GM19025 (cell line): ENCODE measurements at regions not wholly inside any gene's neighbourhood (a gene's known extent, or its start where the extent isn't known, plus 50 kb on each side); places are given as distances from the start of the nearest gene placed in this dataset.

Experiments
- ATAC-seq: cut with Tn5 transposase; IDR thresholded peaks from one replicate; pipeline ENCODE4 v1.9.1; 2021; ENCODE audit warnings: mild to moderate bottlenecking, low read depth, moderate library complexity; ENCODE audit not compliant: unreplicated experiment

DNA sequence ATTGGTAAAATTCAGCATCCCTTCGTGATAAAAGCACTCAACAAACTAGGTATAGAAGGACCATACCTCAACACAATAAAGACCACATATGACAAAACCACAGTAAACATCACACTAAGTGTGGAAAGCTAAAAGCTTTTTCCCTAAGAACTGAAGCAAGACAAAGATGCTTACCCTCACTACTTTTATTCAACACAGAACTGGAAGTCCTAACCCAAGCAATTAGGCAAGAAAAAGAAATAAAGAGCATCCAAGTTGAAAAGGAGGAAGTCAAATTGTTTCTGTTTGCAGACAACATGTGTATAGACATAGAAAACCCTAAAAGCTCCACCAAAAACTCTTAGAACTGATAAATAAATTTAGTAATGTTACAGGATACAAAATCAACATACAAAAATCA is 271.7 kb downstream of the RBM43 start:
- no peak for ATAC-seq

DNA sequence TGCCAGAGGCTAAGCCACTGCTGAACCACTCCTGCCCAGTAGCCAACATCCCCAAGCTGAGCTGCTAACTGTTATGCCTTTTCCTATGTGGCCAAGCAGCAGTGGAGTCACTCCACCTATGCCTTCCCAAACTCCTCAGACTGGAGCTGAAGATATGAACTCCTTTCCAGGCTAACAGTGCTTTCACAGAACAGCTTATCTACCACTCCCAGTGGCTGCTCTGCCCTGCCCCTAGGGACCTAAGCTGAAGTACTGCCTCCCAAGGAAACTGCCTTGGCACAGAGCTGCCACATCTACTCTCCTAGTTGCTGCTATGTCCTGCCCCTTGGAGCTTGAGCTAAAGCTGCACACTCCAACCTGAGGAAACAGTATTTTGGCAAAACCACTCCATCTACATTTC is 275.9 kb downstream of the RBM43 start:
- ATAC-seq: no peak

DNA sequence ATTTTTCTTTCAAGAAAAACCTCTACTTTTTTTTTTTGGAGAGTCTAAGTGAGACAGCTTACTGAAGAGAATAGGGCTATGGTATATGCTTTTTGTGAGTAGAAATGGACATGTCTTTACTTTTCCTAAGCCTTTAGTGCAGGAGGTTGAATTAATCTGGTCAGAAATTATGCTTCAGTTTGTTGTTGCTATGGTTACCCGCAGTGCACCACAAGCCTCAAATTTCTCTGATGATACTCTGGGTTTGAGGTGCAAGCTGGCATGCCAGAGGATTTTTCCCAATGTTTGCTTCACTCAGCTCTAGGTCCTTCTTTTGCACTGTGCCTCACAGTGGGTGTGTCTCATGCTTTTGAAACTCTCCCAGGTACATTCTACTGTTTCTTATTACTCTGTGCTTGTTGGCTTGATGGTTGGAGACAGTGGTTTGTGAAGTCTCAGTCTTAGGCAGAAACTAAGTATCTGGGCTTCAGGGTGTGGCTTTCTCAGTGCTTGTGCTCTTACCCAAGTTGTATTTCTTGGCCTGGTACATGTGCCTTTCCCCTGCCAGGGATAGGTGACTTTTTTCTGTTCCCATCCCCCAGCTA is 278.3 kb downstream of the RBM43 start:
- ATAC-seq: no peak

DNA sequence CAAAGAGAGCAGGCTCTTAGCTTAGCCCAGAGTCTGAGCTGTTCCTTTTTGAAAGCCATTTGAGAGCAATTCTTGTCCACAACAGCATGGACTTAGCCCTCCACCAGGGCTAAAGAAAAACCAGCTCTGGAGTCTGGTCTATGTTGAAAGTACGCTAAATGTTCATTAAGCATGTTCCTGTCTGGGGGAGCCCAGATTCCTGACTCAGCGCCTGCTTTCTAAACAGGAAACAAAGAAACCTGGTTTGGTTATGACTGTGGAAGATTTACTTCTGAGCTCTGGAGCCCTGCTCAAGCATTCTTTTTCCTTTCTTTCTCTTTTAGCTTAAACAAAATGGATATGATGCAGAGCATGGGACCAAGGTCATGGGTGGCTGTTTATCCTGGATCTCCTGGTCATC is 279.8 kb downstream of the RBM43 start:
- ATAC-seq: no peak

DNA sequence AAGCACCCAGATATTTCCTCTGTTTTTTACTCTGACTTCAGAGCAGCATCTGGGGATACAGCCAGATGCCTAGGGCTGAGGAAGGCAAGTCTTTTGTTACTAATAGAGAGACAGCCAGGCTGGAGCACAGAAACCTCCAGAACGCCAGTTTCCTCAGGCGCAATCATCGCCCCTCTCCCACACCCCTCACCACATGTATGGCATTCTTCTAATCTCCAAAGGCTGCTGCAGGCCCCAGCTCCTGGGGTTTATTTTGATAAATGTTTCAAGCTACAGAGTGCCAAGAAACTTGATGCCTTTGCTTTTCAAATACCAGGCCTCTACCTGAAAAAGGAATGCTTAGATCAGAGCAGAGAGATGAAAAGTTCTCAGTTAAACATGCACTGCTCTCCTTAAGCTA is 283.6 kb downstream of the RBM43 start:
- ATAC-seq: no peak

DNA sequence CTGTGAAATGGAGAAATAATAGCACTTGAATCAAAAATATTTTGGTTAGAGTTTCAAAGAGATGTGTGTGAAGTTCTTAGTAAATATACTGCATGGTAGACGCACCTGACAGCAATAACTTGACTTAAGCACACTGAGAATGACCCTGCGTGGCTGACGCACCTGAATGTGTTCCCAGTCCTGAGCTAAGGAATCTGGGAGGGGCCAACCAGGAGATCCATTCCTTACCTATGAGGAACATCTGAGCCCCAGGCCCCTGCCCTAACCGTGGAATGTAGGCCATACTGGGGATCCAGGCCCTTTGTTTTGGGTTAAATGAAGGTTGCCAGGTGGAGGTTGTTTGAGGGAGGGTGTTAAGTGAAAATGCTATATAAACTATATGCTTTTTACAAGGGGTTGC is 284.4 kb downstream of the RBM43 start:
- no peak for ATAC-seq

DNA sequence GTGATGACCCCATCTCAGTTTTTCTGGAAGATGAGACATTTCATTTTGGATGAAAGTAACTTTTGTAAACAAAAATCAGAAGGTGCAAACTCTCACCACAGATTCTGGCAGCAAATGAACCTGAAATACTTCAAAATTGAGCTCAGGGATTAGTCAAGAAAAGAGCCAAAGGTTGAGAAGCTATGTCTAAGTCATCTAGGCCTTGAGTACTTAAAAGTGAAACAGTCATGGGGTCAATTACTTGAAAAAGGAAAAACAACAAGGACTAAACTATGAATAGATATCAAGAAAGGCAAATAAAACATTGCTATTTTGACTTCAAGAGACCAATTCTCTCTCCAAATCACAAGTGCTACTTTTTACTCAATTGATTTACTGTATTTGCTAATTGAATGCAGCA is 285.1 kb downstream of the RBM43 start:
- no peak for ATAC-seq

DNA sequence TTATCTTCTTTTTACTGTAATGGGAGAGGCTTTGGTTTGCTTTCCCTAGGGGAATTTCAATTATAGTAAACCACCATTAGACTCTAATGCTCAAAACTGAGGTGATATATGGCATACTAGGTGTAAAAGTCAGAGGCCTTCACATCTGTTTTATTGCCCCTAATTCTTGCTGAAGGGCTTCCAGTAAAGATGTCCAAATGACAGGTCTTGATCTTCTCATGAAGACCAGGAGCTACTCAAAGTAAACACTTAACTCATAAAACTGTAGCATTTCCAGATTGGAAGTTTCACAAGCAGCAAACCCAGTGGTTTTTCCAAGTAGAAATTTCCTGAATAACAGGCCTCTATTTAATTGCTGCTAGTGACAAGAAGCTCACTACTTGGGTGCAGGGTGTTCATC is 286.8 kb downstream of the RBM43 start:
- no peak for ATAC-seq

DNA sequence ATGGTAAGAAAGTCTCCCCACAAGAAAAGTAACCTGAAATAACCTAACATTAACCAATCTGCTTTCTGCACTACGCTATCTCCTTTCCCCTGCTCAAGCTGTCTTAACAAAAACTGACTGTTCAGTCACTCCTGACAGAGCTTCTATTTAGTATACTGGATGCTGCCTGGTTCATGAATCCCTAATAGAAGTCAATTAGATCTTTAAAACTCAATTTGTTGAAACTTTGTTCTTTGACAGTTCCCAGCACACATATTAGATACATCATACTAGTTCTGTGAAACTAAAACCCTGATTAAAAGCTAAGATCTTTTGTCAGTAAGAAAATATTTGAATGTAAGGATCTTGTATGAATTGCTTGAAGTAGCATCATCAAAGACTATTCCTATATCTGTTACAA is 287.4 kb downstream of the RBM43 start:
- ATAC-seq: no peak

DNA sequence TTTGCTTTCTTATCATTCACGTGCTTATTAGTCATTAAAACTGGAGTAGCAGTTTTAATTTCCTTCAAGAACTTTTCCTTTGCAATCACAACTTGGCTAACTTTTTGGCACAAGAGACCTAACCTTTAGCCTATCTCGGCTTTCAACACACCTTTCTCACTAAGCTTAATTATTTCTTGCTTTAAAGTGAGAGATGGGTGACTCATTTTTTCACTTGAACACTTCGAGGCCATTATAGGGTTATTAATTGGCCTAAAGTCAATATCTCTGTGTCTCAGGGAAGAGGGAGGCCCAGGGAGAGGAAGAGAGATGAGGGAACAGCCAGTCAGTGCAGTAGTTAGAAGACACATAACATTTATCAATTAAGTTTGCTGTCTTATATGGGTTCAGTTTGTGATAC is 289.8 kb downstream of the RBM43 start:
- ATAC-seq: no peak

DNA sequence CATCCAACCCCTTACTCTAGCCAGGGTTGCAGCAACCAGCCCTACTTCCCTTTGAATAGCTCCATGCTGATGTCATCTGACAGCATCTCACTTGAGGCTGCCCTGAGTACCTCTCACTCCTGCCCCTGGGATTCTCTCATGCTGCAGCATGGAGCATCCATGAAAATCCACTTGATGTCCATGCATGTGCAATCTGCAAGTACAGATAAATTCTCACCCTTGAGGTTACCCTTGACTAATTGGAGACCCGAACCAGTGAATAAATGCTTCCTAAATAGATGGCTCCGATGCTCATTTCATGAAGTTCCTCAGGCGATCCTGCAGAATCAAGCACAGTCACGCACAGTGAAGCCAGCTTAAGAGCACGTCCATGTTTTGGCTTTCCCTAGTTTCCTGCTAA is 298.3 kb downstream of the RBM43 start:
- ATAC-seq: no peak

DNA sequence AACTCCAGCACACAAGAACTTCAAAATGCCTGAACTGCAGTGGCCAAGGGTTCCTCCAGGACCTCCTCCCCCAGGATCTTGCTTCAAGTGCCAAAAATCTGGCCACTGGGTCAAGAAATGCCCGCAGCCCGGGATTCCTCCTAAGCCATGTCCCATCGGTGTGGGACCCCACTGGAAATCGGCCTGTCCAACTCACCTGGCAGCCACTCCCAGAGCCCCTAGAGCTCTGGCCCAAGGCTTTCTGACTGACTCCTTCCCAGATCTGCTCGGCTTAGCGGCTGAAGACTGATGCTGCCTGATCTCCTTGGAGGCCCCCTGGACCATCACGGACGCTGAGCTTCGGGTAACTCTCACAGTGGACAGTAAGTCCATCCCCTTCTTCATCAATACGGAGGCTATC is 306.4 kb downstream of the RBM43 start:
- no peak for ATAC-seq

DNA sequence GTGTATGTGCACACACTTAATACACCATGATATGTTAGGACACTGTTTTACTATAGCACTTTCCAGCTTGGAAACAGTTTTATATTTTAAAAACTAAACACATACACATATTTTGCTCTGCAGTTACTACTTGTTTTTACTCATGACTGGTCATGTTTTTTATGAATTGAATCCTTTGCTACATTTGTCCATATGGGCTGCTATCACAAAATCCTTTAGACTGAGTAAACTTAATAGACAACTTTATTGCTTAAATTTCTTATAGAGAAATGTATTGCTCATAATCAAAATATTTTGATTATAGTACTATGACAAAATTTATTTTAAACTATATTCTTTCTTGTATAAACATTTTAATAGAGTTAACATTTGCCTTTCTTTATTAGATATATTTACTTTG is 314.8 kb downstream of the RBM43 start:
- ATAC-seq: no peak

DNA sequence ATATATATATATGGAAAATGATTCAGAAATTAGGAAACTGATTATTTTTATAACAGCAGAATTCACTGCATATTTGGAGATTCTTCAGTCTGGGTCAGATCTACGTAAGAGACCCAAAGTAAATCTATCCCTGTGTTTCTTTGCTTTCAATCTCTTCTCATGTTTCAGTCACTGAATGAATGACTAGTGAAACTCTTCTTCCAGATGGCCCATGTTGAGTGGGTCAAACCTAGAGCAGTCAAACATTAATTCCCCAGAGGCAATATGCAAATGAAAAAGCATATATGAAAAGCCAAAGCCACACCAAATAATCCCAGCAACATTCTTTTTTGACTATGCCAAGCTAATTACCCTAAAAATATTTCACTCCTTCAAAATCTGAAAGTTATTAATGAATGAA is 317.3 kb downstream of the RBM43 start:
- no peak for ATAC-seq

DNA sequence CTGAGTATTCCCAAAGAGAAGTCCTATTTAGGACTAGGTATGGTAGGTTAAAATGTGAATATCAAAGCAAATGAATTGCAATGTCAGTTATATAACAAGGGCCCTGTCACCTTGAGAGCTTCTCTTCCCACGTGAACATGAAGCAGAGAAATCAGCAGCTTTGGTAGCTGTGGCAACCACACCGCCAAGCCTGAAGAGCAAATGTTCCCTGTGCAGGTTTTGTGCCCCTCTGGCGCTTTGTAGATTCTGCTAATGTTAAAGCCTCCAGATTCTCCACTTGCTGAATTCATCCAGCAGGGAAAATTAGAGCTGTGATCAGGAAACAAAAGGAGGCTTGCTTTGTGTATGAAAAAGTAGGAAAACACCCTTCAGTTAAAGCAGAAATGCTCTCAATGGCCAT is 322.6 kb downstream of the RBM43 start:
- no peak for ATAC-seq

DNA sequence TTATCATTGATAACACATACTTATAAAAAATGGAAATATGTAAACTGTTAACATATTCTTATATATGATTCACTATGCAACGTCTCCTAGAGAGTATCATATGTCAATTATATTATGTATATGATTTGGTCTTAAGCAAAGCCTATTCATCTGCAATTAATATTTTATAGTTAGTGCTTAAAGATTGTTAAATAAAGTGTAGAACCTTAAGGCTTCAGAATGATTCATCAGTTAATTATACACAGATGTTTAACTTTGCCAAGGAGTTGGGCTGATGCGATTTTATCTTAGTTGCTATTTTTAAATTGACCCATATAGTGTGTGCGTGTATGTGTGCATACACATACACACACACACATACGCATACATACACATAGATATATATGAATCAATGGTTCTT is 323.1 kb downstream of the RBM43 start:
- no peak for ATAC-seq

DNA sequence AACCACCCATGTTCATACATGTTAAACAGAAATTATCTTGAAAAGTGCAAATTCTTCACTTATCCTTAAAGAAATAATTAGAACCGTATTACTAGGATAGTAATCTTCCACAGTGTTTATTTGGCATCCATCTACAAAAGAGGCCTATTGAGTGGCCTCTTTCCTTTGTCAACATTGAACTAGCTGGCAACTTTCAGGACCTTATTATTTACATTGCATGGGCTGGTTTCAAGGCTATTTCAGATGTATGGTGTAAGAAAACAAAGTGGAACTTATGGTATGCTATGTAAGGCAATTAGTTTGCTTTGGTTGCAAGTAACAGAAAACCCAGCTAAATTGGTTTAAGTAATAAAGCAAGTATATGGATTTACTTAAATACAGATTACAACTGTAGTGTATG is 324.6 kb downstream of the RBM43 start:
- ATAC-seq: no peak

DNA sequence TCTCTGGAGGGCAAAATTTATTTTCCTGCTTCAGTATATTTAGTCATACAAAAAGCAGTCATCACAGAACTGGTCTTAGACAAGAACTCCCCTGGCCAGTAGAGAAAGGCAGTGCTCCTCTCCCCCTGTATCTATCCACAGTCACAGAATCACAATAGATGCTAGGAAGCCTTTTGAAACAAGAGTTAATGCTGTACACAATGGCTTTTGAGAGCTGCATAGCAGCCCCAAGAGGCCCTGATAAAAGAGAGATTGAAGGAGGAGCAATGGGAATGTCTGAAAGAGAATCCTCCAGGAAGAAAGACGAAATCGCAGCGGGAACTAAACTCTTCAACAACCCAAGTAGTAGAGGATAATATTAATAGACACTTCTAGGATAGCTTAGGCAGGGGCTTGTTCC is 330.2 kb downstream of the RBM43 start:
- no peak for ATAC-seq

DNA sequence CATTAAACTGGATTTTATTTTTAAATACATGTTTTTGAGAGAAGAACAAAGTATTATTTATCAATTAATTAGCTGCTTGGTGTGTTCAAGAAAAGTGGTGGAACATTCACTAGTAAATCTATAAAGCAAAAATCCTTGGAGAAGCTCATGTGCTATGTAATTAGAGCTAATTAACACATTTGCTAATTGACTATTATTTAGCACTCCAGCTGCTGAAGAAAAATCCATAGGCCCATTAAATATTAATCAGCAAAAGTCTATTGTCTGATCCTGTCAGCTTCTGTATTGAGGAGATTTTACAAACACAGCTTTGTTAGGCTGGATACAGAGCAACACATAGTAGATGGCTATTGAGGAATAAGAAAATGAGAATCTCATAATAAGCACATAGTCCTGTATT is 336.1 kb downstream of the RBM43 start:
- no peak for ATAC-seq

DNA sequence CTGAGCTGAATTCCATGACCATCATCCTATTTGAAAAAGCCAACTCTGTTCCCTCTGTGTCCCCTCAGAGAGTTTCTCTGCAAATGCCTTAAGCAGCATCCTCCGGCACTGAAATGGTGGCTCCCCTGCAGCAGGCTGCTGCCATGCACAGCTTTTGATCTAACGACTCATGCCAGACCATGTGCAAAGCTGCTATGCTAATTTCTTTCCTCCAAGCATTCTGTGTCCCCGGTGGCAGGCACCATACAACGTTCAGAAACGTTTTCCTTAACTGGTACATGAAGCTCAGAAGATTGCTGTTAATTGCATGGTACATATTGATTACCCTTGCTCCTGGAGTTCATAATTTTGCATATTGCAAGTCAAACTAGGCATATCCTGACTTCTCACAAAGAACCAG is 336.8 kb downstream of the RBM43 start:
- ATAC-seq: no peak

DNA sequence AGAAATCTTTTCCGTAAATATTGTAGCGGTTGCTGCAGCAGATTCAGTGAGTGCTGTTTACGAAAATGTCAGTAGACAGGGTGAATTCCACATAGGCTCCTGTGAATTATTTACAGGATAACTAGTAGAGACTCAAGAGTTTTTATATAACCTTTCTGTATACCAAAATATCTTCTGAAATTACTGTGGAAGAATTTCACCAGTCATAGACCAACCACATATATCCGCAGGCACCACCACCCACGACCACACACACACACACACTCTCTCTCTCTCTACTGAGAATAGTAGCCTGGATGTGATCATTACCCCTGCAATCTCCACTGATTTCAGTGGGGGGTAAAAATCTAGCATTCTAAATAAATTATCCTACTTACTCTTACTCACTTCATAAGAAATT is 341.8 kb downstream of the RBM43 start:
- ATAC-seq: no peak

DNA sequence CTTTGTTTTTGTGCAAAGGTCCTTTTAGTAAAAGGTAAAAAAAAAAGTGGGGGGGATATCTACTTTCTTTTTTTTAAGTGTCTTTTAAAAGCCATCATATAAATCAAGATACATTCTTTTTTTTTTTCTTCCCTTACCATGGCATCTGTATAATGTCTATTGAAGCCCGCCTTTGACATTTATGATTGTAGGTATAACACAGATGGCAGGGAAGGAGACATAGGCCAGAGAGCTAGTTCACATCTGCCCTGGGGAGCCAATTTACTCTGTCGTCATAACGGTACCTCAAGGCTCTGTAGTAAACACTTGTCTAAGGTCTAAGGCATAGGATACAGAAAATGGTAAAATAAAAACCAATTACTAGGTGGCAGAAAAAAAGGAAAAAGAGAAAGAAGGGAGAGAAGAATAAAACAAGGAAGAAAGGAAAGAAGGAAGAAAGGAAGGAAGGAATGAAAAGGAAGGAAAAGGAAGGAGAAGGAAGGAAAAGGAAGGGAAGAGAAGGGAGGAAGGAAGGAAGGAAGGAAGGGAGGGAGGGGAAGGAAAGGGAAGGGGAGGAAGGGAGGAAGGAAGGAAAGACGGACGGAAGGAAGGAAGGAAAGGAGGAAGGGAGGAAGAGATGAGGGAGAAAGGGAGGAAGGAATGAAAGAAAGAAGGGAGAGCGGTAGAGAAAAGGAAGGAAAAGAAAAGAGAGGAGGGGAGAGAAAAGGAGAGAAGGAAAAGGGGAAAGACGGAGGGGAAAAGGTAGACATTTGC is 343.5 kb downstream of the RBM43 start:
- no peak for ATAC-seq
